GM12872 (cell line): ENCODE measurements at regions not wholly inside any gene's neighbourhood (a gene's known extent, or its start where the extent isn't known, plus 50 kb on each side); places are given as distances from the start of the nearest gene placed in this dataset.

Experiments
- TF ChIP-seq, protein P1 (sequence below): IDR thresholded peaks from 3 replicates; pipeline ENCODE4 v1.5.1; 2011; ENCODE audit warnings: low read depth, mild to moderate bottlenecking, low read length, moderate library complexity; ENCODE audit not compliant: insufficient read depth

DNA sequence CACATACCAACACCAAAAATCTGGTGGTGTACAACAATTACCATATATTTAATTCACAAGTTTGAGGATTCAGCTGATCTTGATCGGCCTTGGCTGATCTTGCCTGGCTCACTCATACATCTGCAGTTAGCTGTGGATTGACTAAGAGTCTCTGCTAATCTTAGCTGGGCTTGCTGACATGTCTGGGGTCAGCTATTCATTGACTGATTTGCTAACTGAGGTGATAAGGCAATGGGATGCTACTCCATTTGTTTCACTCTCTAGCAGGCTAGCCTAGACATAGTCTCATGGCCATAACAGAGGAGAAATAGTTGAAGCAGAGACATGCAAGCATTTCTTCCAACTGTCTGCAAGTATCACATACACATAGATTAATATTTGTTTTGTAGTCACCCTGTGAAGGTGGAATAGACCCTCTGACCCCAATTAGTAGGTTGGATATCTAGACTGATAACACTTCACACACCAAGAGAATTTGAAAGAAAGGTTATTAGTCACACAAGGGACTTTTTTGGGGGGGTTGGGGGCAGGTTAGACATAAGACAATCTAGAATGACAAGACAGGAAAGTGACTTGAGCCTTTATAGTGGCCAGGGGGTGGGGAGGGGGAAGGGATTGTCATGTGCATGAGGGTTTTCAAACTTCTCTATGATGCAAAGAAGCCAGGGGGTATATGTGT lies 142.3 kb downstream of the BARHL2 start:
- TF ChIP-seq, protein P1, sequence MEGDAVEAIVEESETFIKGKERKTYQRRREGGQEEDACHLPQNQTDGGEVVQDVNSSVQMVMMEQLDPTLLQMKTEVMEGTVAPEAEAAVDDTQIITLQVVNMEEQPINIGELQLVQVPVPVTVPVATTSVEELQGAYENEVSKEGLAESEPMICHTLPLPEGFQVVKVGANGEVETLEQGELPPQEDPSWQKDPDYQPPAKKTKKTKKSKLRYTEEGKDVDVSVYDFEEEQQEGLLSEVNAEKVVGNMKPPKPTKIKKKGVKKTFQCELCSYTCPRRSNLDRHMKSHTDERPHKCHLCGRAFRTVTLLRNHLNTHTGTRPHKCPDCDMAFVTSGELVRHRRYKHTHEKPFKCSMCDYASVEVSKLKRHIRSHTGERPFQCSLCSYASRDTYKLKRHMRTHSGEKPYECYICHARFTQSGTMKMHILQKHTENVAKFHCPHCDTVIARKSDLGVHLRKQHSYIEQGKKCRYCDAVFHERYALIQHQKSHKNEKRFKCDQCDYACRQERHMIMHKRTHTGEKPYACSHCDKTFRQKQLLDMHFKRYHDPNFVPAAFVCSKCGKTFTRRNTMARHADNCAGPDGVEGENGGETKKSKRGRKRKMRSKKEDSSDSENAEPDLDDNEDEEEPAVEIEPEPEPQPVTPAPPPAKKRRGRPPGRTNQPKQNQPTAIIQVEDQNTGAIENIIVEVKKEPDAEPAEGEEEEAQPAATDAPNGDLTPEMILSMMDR = no peak

DNA sequence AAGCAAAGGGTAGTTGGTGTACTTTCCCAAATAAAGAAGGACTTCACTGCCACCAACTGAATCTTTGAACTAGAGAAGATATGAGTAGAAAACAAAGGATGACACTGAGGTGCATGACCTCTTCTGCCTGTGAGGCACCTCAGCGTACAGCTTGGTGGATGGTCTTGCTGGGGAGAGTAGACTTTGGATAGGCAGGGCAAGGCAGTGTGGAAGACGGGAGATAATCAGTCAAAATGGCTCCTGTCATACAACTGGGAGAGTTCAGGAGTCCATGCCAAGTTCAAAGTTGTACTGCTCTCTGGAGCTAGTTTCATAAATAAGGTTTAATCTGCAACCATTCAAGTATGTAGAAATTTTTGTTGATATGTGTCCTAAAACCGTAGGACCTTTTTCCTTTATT lies 143.4 kb downstream of the BARHL2 start:
- TF ChIP-seq, protein P1 = no peak

DNA sequence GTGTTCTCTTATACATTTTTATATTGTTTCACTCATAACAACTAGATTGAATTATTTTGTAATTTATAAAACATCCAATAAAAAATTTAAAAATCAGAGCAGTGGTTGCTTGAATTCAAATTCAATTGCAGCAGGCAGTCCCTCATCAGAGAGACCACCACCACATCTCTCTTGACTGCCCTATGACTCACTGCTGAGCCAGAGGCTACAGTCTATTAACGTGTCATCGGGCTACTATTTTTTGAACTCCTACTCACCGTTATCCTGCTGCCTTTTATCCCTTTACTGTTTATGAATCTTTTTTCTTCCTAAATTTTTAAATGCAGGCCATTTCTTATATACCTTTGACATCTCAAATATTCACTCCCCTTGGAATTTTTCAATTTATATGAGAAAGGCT lies 144.7 kb downstream of the BARHL2 start:
- TF ChIP-seq, protein P1 = no peak

DNA sequence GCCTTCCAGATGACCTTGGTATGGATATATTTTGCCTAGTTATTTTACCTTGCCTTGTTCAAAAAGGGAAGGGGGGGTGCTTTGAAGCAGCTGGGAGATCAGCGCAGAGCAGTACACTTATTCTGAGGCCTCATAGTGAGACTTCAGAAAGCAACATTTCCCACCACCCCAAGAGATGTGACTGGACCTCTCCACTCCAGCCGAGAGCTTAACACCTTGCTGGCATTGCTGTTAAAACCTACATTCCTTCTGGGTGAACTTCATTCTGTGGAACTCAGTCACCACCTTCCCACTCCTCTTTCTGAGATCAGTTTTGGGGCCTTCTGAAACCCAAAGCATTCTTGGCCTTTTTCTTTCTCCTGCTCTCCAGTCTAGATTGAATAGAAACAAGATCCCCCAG lies 148.7 kb downstream of the BARHL2 start:
- TF ChIP-seq, protein P1 = no peak

DNA sequence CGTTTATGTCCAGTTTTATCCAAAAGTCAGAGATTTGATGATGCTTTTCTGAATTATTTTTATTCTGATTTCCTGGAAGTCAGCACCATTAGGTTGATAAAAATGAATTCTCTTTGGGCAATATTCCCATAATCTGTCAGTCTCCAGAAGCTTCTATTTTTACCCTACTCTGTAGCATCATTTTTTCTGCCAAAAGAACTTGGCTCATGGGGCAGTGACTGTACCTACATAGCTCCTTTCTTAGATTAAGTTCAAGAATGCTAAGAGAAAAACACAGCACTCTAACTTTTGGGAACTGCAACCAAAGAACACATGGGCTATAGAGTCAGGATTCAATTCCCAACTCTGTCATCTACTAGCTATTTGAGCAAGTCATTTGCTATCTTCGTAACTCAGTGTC lies 152.9 kb downstream of the BARHL2 start:
- TF ChIP-seq, protein P1 = no peak

DNA sequence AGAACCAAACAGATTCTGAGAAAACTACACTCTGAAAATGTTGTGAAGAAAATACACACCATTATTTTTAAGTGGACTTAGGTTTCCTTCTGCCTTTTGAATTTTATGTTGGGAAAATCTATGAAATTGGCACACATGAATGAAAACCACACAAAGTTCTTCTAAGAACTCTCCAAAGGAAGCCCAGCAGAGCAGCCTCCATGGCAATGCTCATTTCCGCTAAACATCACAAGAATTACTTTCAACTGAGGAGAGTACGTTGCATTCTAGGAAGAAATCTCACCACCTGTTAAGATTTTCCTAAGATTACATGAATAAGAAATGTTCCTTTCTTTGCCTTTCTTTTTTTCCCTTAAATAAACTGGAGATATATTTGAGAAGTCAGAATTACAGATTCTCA lies 154.2 kb downstream of the BARHL2 start:
- TF ChIP-seq, protein P1 = no peak

DNA sequence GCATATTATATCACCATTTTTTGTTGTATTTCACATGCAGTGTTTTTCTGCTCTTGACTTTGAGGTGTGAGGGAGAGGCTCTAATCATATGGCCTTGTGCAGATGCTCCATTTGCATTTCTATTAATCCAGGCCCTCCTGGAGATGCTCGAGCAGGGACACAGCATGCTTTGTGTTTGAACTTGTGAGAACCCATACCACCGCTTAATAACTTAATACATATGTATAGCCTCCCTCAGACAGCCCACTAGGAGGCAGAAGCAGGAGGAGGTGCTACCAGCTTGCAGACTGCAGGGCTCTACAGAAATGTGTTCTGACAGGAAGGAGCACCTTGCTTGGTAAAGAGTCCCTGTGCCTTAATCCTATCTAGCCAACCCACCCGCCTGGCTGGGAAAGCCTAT lies 155.2 kb downstream of the BARHL2 start:
- TF ChIP-seq, protein P1 = peak; percentile 17; the same call in 1 of the 3 replicates
